Activated CD8-positive, alpha-beta memory T cell treated with anti-CD3 and anti-CD28 coated beads, Interleukin-2, amount 50 U/mL, for 24 hours (primary cell): ENCODE measurements at regions not wholly inside any gene's neighbourhood (a gene's known extent, or its start where the extent isn't known, plus 50 kb on each side); places are given as distances from the start of the nearest gene placed in this dataset.

Source experiments
- DNase-seq: peaks from one replicate; pipeline ENCODE4 v3.0.0-alpha.2; 2020; ENCODE audit errors: extremely low read depth

DNA sequence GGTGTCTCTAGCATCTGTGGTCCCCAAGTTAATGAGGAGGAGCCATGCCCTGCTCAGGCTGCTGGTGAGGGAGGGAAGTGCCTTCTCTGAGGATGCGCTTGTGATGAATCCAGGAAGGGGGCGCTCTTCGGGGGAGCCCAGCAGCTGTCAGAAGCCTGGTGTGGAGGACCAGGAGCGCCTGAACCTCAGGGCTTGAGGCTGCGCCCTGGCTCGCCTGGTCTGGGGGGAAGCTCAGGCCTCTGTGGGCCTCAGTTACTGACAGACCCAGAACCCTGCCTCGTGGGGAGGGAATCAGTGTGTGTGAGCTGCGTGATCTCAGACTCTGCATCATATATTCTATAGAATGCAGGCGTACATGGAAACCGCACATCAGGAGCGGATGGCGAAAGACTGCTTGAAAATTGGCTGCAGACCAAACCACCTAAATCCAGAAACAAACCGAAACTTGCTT is 126.1 kb downstream of the SEC14L1 start:
- DNase-seq, result no peak

DNA sequence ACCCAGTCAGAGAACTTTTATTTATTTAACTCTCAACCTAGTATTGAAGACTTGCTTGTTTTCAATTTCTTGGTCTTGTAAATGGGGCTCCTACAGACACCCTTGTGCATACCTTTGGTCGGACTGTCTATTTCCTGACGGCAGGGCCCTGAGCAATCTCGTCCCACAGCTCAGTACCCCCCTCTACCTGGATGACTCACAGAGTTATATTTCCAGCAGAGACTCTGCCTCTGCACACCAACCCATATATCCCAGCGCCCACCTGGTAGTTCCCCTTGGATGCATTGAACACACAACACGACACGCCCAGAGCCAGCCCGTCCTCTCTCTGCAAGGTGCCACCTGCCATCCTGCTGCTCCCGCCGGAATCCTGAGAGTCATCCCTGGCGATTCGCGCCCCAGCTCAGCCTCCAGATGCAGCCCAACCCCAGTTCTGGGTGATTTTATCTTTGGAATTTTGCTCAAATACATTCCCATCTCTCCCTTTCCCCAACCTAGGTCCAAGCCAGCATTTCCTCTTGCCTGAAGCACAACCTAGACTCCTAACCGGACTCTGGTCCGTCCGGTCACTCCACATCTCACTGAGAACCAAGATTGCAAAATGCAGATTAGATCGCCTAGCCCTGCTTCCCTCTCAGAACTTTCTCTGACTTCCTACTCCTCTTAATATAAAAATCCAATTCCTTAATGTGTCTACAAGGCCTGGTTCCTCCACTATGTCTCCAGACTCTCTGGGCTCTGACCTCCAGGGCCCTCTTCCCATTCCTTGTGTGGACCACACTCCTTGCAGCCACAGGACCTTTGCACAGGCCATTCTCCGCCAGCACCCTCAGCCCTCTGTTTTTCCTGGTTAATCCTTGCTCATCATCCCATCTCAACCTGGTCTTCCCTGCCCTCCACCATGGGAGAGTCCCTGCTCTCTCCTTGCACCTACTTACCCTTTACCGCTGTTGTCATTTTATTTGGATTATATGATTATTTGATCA is 129.2 kb downstream of the SEC14L1 start:
- no peak for DNase-seq

DNA sequence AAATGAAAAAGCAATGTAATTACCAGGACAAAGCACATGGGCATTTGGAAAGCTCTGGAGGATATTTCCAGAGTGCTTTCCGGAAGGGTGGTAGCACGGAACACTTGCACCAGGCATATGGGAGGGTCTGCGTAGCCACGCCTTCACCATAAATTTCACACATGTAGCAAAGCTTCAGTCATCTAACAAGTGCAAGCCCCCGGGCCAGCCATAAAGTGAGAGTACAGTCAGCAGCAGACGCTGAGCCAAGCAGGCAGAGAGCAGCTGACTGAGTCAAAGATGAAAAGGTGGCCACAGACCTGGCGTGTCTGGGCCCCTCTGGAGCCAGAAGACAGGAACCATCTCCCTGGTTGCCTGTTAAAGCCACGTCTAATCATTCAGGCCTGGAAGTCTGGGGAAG is 130.6 kb downstream of the SEC14L1 start:
- DNase-seq, result no peak

DNA sequence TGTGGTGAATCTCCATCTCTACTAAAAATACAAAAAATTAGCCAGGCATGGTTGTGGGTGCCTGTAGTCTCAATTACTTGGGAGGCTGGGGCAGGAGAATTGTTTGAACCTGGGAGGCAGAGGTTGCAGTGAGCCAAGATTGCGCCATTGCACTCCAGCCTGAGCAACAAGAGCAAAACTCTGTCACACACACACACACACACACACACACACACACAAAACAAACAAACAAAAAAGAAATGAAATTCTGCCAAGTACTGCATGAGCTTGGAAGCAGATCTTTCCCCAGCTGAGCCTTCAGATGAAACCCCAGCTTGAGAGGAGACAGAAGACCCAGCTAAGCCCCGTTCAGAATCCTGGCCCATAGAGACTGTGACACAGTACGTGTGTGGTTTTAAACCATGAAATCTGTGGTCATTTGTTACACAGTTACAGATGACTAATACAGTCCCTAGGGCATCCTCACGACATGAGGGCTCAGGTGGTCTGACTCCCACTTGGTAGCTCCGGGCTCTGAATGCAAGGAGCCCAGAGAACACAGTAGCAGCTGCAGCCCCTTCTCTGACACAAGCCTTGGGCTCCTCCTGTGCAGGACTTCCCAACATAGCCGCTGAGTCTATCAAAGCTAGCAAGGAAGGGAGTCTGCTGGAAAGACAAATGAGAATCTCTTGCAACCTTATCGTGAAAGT is 132.8 kb downstream of the SEC14L1 start:
- no peak for DNase-seq

DNA sequence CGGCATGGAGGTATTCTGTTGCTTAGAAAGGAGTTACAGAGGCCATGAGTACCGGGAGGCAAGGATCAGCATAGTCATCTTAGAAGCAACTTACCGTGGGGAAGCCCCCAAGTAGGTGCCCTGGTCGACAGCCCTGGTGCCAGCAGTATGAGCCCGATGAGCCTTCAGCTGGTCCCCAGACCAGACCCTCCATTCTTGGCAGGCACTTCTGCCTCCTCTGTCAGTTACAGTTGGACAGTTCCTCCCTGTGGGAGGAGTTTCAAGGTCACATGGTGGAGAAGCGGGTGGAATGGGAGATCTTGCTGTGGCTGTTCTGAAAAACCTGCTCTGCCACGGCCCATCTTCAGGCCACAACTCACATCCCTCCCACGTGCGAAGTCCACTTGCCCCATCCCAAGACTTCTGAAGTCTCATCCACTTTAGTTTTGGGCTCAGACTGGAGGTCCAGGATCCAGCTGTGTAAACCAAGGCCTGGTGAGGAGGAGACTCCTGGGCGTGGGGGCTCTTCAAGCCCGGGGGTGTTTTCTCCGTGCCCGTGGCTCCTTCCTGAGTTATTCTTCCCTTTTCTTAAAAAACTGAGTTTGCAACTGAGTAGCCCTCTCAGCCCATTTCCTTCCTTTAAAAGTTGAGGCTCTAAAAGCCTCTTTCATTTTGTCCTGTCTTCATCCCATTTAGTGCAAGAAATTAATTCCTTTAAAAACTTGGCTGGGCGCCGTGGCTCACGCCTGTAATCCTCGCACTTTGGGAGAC is 133.5 kb downstream of the SEC14L1 start:
- no peak for DNase-seq

GRCh38 chr17:77279448-77280303 is 138.9 kb downstream of the SEC14L1 start:
- no peak for DNase-seq

DNA sequence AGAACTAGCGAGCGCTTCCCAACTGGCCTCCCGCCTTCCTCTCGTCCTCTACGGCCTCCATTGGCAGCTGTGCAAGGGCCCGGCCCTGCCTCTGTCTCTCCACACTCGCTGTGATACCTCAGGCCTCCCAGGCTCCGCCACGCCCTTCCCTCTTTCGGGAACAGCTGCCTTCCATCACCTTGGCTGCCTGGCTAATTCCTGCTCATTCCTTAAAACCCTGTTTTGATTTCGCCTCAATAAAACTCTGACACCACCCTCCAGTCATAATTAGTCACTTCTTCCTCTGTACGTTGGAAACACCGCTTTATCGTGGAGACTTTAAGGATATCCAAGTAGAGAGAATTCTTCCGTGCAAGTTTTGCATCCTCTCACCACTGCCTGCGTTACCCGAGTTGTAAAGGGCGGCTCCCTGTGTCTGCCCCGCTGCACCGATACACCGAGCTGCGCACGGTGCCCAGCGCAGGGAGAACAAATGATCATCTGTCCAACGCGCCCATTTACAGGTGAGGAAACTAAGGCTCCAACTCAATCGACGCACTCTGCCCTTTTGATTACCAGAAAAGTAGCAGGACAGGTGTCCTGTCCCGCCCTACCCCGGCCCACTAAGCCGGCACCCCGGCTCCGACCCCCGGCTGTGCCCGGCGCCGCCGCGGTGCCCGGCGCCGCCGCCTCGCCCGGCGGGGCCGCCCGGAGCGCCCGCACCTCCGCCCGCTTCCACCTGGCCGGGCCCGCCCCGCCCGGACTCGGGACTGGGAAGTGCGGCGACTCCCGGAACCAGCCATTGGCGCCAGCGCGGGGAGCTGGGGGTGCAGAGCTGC is 139.7 kb downstream of the SEC14L1 start:
- DNase-seq, result no peak

GRCh38 chr17:77281122-77281903 is 140.5 kb downstream of the SEC14L1 start:
- DNase-seq, result no peak

- no peak for DNase-seq
Observed at GRCh38 chr17:77281904-77282367, 141.2 kb downstream of the SEC14L1 start.

DNA sequence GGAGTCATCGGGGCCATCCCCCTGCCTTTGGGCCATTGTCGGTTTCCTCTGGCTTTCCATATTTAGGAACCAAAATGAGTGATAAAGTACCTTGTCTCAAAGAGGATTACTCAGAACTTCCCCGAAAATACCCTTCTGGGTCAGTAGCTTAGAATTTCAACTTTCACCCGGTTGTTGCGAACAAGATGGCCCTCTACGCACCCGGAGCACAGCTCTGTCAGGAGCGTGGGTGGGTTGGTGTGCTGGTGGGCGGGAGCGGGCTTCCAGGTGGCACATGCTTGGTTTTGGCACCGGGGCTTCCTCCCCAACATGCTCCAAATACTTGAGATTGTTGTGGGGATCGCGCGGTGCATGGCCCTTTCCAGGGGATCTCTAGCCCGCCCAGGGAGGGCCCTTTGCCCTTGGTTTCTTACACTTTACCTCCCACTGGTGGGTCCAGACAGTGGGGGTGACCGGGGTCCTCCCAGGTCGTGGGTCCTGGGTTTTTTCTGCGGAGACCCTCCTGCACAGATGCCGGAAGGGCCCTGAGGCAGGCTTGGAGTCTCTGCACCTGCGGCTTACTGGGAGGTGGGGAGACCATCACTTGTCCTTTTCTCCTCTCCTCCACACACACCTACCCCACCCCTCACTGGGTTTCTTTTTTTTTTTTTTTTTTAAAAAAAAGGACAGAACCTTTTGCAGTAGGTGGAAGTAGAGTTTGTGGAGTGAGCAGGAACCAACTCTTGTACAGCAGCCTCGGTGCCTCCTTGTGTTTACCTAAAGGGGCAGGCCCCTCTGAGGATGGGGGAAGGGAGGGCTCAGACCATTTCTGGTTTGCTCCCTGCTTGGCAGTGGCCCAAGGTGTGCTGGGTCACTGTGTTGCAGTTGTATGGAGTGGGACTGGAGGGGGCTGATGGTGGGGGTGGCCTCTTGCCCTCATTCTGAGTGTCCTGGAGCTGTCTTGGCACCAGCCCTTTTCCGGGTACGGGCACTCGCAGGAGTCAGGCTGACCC is 142.1 kb downstream of the SEC14L1 start:
- DNase-seq, result no peak

DNA sequence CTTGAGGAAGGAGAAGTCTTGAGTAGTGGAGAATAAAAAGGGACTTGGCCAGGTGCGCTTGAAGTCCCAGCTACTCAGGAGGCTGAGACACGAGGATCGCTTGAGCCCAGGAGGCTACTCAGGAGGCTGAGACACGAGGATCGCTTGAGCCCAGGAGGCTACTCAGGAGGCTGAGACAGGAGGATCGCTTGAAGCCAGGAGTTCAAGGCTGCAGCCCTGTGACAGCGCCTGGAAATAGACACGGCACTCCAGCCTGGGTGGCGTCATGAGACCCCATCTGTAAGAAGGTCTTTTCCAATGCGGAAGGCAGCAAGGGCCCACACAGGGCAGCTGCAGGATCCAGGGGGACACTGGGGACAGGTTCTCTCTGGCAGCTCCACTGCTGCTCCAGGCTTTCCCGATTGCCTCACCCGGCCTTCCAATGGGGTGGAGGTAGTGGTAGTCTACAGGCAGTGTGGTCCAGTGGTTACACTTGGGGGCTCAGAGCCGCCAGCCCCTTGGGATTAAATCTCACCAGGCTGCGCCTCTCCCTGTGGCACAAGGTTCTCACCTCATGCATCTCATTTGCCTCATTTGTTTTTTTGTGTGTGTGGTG is 143.4 kb downstream of the SEC14L1 start:
- DNase-seq, result no peak

DNA sequence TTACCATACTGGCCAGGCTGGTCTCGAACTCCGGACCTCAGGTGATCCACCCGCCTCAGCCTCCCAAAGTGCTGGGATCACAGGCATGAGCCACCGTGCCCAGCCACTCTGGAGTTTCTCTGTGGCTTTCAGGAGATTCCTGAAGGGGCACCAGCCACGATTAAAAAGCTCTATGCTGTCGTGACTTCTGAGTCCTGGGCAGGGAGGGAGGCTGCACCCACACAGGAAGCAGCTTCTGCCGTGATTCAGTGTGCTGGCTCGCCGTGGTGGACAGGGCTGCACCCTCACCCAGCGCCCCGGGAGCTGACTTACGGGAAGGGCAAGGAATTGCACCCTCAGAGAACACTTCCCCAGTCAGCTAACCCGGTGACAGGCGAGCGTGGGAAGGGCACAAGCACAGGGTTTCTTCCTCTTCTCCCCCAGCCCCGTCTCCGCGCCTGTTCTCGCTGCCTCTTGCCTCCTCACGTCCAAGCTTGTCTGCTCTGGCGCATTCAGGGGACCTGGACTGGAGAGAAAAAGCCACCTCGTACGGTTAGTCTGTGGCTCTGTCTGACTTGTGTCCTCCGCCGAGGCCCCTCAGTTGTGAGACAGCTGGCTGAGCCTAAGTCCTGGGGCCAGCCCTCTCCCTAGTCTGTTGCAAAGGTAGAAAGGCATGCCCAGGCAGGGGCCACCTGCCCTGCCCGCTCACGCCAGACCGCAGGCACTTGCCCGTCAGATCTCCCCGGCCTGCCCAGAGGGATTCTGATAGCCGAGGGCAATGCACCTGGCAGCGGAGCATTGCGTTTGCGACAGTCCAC is 145.0 kb downstream of the SEC14L1 start:
- DNase-seq, result no peak

DNA sequence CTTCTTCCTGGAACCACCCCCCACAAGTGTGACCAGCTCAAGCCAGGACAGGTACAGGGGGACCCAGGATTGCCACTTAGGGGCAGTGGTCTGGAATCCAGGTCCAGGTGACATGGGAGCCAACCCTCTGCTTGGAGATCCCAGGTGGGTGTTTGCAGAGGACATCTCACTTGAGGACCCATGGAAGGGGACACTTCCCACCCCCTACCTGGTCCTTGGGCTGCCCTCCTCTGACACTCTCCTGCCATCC is 145.5 kb downstream of the SEC14L1 start:
- no peak for DNase-seq

GRCh38 chr17:77286641-77287431 is 146.1 kb downstream of the SEC14L1 start:
- no peak for DNase-seq

- DNase-seq, result no peak
Observed at GRCh38 chr17:77287432-77288068, 146.8 kb downstream of the SEC14L1 start.

- no peak for DNase-seq
Observed at GRCh38 chr17:77288115-77288619, 147.4 kb downstream of the SEC14L1 start.
